Esophagus squamous epithelium (tissue), 5 donors: ENCODE measurements at regions not wholly inside any gene's neighbourhood (a gene's known extent, or its start where the extent isn't known, plus 50 kb on each side); places are given as distances from the start of the nearest gene placed in this dataset.

ENCODE experiments used
- DNase-seq: peaks from one replicate; lab custom pipeline; 2025; lab: John Stamatoyannopoulos, UW
- H3K27ac ChIP-seq, 4 donors: fragments of 200-600 bp; sonication (generic); one replicate each; pipeline ENCODE4 v1.5.1; 2016 to 2019; ENCODE audit warnings: mild to moderate bottlenecking in 1 of 4
- H3K27me3 ChIP-seq, 4 donors: fragments of 200-600 bp; sonication (generic); 1 replicate in 3 of 4; 2 replicates in 1 of 4; pipeline versions ENCODE4 v1.5.1 to v1.6.0; 2017 to 2021; ENCODE audit warnings: antibody characterized with exemption in 1 of 4
- H3K36me3 ChIP-seq, 3 donors: fragments of 200-600 bp; sonication (generic); one replicate each; pipeline ENCODE4 v1.5.1; 2016 to 2019
- H3K4me1 ChIP-seq, 3 donors: fragments of 200-600 bp; sonication (generic); one replicate each; pipeline ENCODE4 v1.5.1; 2017 to 2019
- H3K4me3 ChIP-seq, 4 donors: fragments of 200-600 bp; sonication (generic); 1 replicate in 3 of 4; 2 replicates in 1 of 4; pipeline ENCODE4 v1.5.1; 2016 to 2019; ENCODE audit warnings: mild to moderate bottlenecking in 2 of 4, moderate library complexity in 1 of 4
- H3K9me3 ChIP-seq, 3 donors: fragments of 200-600 bp; sonication (generic); one replicate each; pipeline ENCODE4 v1.5.1; 2016 to 2019
- CTCF ChIP-seq, 6 experiments: fragments of 450-650 bp in 4 of 6; fragments of 200-600 bp in 2 of 6; sonication (generic) in 2 of 6; IDR thresholded peaks; one replicate each; pipeline ENCODE4 v1.5.1; 2016 to 2019; ENCODE audit warnings: antibody characterized with exemption in 6 of 6, mild to moderate bottlenecking in 4 of 6, moderate library complexity in 4 of 6
- POLR2A ChIP-seq, 4 donors: fragments of 450-650 bp; IDR thresholded peaks; one replicate each; pipeline ENCODE4 v1.6.1; 2017; ENCODE audit warnings: antibody characterized with exemption in 4 of 4, mild to moderate bottlenecking in 4 of 4, moderate library complexity in 3 of 4
- WGBS, 2 donors: methylation state at CpG; one replicate each; pipeline ENCODE4 v1.1.5; 2018; 5-methylcytosine and 5-hydroxymethylcytosine counted together
- intact Hi-C: fragments of 100-400 bp; cut with DNase I; formaldehyde crosslinking; loops from one replicate; pipeline ENCODE4 v1.15.0; 2022
- donor health status: DM: yes; HTN: yes; CAD: no.

GRCh38 chr1:106972074-106972473, 84.4 kb upstream of the PRMT6 start:
- Histone ChIP-seq H3K36me3 (no peaks in the 10 kb centered on the region), H3K27ac (no peak overlapping the region), H3K4me3 (no peak overlapping the region), H3K9me3 (no peaks in the 10 kb centered on the region), H3K4me1 (no peaks in the 10 kb centered on the region), H3K27me3 (no peaks in the 10 kb centered on the region)
- WGBS, 2 donors: 47 to 53% methylated on average over 2 of the region's 2 CpGs
- DNase-seq: no peak
- intact Hi-C loops: no loop called here
- TF ChIP-seq CTCF (IDR thresholded peaks at IDR 0.05) (no peak), POLR2A (IDR thresholded peaks at IDR 0.05) (no peak)

GRCh38 chr1:106975944-106976343, 80.5 kb upstream of the PRMT6 start:
- Histone ChIP-seq H3K27ac (no peak overlapping the region), H3K9me3 (no peaks in the 10 kb centered on the region), H3K27me3 (no peaks in the 10 kb centered on the region), H3K4me1 (peaks cover 0 to 10% (median 0%) of the 10 kb centered on the region in 3 donors), H3K4me3 (no peak overlapping the region), H3K36me3 (no peaks in the 10 kb centered on the region)
- WGBS, 2 donors: 80 to 84% methylated on average over 2 of the region's 2 CpGs
- DNase-seq: no peak
- no peak for TF ChIP-seq POLR2A (IDR thresholded peaks at IDR 0.05)
- no peak for TF ChIP-seq CTCF (IDR thresholded peaks at IDR 0.05)
- intact Hi-C loops: no loop called here

- H3K27ac ChIP-seq: no peak overlapping the region
- TF ChIP-seq POLR2A (IDR thresholded peaks at IDR 0.05) (no peak), CTCF (IDR thresholded peaks at IDR 0.05) (no peak)
- intact Hi-C loops: no loop called here
- H3K9me3 ChIP-seq: no peaks in the 10 kb centered on the region
- 26 to 35% methylated on average over 3 of the region's 3 CpGs for whole genome bisulfite sequencing, 2 donors
- H3K4me3 ChIP-seq: no peak overlapping the region
- H3K27me3 ChIP-seq: no peaks in the 10 kb centered on the region
- no peaks in the 10 kb centered on the region for H3K36me3 ChIP-seq
- no peak for DNase-seq
- peaks cover 0 to 10% (median 0%) of the 10 kb centered on the region in 3 donors for H3K4me1 ChIP-seq
Measured at GRCh38 chr1:106978477-106979322, 77.8 kb upstream of the PRMT6 start.

GRCh38 chr1:106979371-106979770, 77.1 kb upstream of the PRMT6 start:
- Histone ChIP-seq H3K27ac (no peak overlapping the region), H3K4me1 (peaks cover 0 to 10% (median 0%) of the 10 kb centered on the region in 3 donors), H3K27me3 (no peaks in the 10 kb centered on the region), H3K4me3 (no peak overlapping the region), H3K9me3 (no peaks in the 10 kb centered on the region), H3K36me3 (no peaks in the 10 kb centered on the region)
- no peak for TF ChIP-seq POLR2A (IDR thresholded peaks at IDR 0.05)
- TF ChIP-seq CTCF (IDR thresholded peaks at IDR 0.05): no peak
- DNase-seq: no peak
- 57 to 58% methylated on average over 2 of the region's 2 CpGs for WGBS, 2 donors
- intact Hi-C loops: no loop called here

- TF ChIP-seq POLR2A (IDR thresholded peaks at IDR 0.05) (no peak), CTCF (IDR thresholded peaks at IDR 0.05) (no peak)
- 41 to 75% methylated on average over 3 of the region's 3 CpGs for WGBS, 2 donors
- Histone ChIP-seq H3K4me1 (peaks cover 0 to 10% (median 0%) of the 10 kb centered on the region in 3 donors), H3K4me3 (no peak overlapping the region), H3K27me3 (no peaks in the 10 kb centered on the region), H3K9me3 (no peaks in the 10 kb centered on the region), H3K36me3 (no peaks in the 10 kb centered on the region), H3K27ac (no peak overlapping the region)
- DNase-seq: no peak
- intact Hi-C loops: no loop called here
Measured at GRCh38 chr1:106980121-106980520, 76.4 kb upstream of the PRMT6 start.
